Calu3 (cell line): ENCODE measurements at regions not wholly inside any gene's neighbourhood (a gene's known extent, or its start where the extent isn't known, plus 50 kb on each side); places are given as distances from the start of the nearest gene placed in this dataset.

Source experiments
- BruUV-seq: library from RNA; stranded (reverse); fragments of 400-500 nt; replicated peaks from 2 replicates; lab custom pipeline; 2021; lab: Mats Ljungman, UMichigan
- CTCF ChIA-PET: fragments of 300-600 bp; sonication (Branson Sonifier 250); formaldehyde crosslinking; loops from one replicate; lab custom pipeline; 2022; ENCODE audit warnings: antibody characterized with exemption; lab: Charles Lee
- DNase-seq: peaks from one replicate; pipeline ENCODE4 v3.0.0; 2022
- H3K27ac Mint-ChIP-seq: one replicate; pipeline ENCODE4 v1.8.0; 2022; ENCODE audit warnings: mixed read lengths; ENCODE audit not compliant: unreplicated experiment
- H3K27me3 Mint-ChIP-seq: one replicate; pipeline ENCODE4 v1.8.0; 2022; ENCODE audit warnings: mixed read lengths; ENCODE audit not compliant: unreplicated experiment
- H3K36me3 Mint-ChIP-seq: one replicate; pipeline ENCODE4 v1.8.0; 2022; ENCODE audit warnings: mild to moderate bottlenecking, moderate library complexity, mixed read lengths; ENCODE audit not compliant: insufficient read depth, unreplicated experiment
- H3K4me1 Mint-ChIP-seq: one replicate; pipeline ENCODE4 v1.8.0; 2022; ENCODE audit warnings: mild to moderate bottlenecking, low read depth, mixed read lengths; ENCODE audit not compliant: unreplicated experiment
- H3K4me3 Mint-ChIP-seq: one replicate; pipeline ENCODE4 v1.8.0; 2022; ENCODE audit warnings: mild to moderate bottlenecking, low read depth, moderate library complexity, mixed read lengths; ENCODE audit not compliant: unreplicated experiment
- H3K9me3 Mint-ChIP-seq: one replicate; pipeline ENCODE4 v1.8.0; 2022; ENCODE audit warnings: low read depth, mixed read lengths; ENCODE audit not compliant: unreplicated experiment
- intact Hi-C: fragments of 100-400 bp; cut with micrococcal nuclease; formaldehyde crosslinking; loops from one replicate; pipeline ENCODE4 v1.10.0; 2022; ENCODE audit not compliant: unreplicated experiment
- TF ChIP-seq, protein P1 (sequence below): fragments of 200-600 bp; IDR thresholded peaks from one replicate; pipeline ENCODE4 v1.8.0; 2022; ENCODE audit warnings: antibody characterized with exemption; ENCODE audit not compliant: unreplicated experiment

DNA sequence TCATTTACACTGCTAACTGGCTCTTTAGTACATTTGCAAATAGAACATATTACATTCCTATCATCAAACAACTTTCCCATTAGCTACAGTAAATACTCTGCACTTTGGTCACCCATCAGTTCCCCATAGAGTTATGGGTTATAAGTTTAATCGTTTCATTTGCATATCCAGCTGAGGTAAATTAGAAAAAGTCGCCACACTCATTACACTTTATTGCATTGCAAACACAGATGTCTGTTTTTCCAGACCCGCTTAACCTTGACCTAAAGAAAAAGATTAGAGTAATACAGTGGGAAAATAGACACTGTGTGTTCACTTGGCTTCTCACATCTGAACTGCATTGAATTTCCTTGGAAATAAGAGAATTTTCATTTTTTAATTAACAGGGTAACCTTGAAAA lies 213.1 kb upstream of the PSMD7 start:
- Mint-ChIP-seq H3K27ac (no peak overlapping the region), H3K27me3 (peaks cover 62% of the 10 kb centered on the region), H3K9me3 (no peaks in the 10 kb centered on the region), H3K36me3 (no peaks in the 10 kb centered on the region), H3K4me3 (no peak overlapping the region), H3K4me1 (no peaks in the 10 kb centered on the region)
- intact Hi-C loops, result no loop called here
- CTCF ChIA-PET, result no interaction called here
- TF ChIP-seq, protein P1, sequence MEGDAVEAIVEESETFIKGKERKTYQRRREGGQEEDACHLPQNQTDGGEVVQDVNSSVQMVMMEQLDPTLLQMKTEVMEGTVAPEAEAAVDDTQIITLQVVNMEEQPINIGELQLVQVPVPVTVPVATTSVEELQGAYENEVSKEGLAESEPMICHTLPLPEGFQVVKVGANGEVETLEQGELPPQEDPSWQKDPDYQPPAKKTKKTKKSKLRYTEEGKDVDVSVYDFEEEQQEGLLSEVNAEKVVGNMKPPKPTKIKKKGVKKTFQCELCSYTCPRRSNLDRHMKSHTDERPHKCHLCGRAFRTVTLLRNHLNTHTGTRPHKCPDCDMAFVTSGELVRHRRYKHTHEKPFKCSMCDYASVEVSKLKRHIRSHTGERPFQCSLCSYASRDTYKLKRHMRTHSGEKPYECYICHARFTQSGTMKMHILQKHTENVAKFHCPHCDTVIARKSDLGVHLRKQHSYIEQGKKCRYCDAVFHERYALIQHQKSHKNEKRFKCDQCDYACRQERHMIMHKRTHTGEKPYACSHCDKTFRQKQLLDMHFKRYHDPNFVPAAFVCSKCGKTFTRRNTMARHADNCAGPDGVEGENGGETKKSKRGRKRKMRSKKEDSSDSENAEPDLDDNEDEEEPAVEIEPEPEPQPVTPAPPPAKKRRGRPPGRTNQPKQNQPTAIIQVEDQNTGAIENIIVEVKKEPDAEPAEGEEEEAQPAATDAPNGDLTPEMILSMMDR, result no peak
- no TSS peak for BruUV-seq
- DNase-seq, result no peak

DNA sequence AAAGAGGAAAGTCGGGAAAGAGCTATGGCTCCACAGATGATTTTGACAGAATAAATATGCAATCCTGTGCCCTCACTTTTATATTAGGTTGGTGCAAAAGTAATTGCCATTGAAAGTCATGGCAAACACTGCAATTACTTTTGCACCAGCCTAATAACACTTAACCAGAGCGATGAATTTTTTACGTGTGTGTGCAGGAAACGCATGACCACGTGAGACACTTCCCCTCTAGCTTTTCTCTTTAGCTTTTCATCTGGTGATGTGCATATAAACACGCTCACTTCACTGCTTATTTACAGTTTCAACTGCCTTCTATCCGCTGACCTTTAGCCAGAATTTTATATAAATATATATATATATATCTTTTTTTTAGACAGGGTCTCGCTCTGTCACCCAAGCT lies 216.3 kb upstream of the PSMD7 start:
- H3K4me1 Mint-ChIP-seq, result no peaks in the 10 kb centered on the region
- CTCF ChIA-PET, result no interaction called here

GRCh38 chr16:74079232-74079586 lies 217.4 kb upstream of the PSMD7 start:
- intact Hi-C loops, result no loop called here
- Mint-ChIP-seq H3K27me3 (peaks cover 48% of the 10 kb centered on the region), H3K27ac (no peak overlapping the region), H3K4me3 (no peak overlapping the region), H3K36me3 (no peaks in the 10 kb centered on the region), H3K9me3 (peaks cover 3% of the 10 kb centered on the region), H3K4me1 (no peaks in the 10 kb centered on the region)
- TF ChIP-seq, protein P1, result no peak
- BruUV-seq, result no TSS peak
- CTCF ChIA-PET, result no interaction called here
- DNase-seq, result no peak

More for the DNA sequence above, 216.3 kb upstream of the PSMD7 start:
- Mint-ChIP-seq H3K27ac (no peak overlapping the region), H3K9me3 (peaks cover 3% of the 10 kb centered on the region), H3K4me3 (no peak overlapping the region), H3K36me3 (no peaks in the 10 kb centered on the region), H3K27me3 (peaks cover 59% of the 10 kb centered on the region)
- intact Hi-C loops, result no loop called here
- DNase-seq, result no peak
- TF ChIP-seq, protein P1, result no peak
- BruUV-seq, result no TSS peak

GRCh38 chr16:74078511-74079231 lies 217.9 kb upstream of the PSMD7 start:
- no peak overlapping the region for H3K4me3 Mint-ChIP-seq
- H3K27ac Mint-ChIP-seq, result no peak overlapping the region
- CTCF ChIA-PET, result no interaction called here
- no peak for DNase-seq
- peaks cover 3% of the 10 kb centered on the region for H3K9me3 Mint-ChIP-seq
- intact Hi-C loops, result no loop called here
- H3K4me1 Mint-ChIP-seq, result no peaks in the 10 kb centered on the region
- H3K36me3 Mint-ChIP-seq, result no peaks in the 10 kb centered on the region
- TF ChIP-seq, protein P1, result no peak
- peaks cover 43% of the 10 kb centered on the region for H3K27me3 Mint-ChIP-seq
- BruUV-seq, result no TSS peak
